PC-3 (cell line): ENCODE measurements at regions not wholly inside any gene's neighbourhood (a gene's known extent, or its start where the extent isn't known, plus 50 kb on each side); places are given as distances from the start of the nearest gene placed in this dataset.

ENCODE experiments used
- CTCF ChIP-seq: fragments of 300-600 bp; sonication (generic); conservative IDR thresholded peaks from 2 replicates; pipeline ENCODE4 v1.5.1; 2017; ENCODE audit warnings: antibody characterized with exemption, low read depth, mild to moderate bottlenecking, low read length
- EZH2 ChIP-seq: fragments of 300-600 bp; sonication (generic); IDR thresholded peaks from one replicate; pipeline ENCODE4 v1.6.1; 2017; ENCODE audit warnings: antibody characterized with exemption, mild to moderate bottlenecking, low read length; ENCODE audit not compliant: unreplicated experiment

- TF ChIP-seq CTCF (no peak), EZH2 (no peak)
Observed at GRCh38 chr13:76635232-76636230, 250.7 kb downstream of the KCTD12 start.
